ENCODE measurements at regions not wholly inside any gene's neighbourhood (a gene's known extent, or its start where the extent isn't known, plus 50 kb on each side); places are given as distances from the start of the nearest gene placed in this dataset.

DNA sequence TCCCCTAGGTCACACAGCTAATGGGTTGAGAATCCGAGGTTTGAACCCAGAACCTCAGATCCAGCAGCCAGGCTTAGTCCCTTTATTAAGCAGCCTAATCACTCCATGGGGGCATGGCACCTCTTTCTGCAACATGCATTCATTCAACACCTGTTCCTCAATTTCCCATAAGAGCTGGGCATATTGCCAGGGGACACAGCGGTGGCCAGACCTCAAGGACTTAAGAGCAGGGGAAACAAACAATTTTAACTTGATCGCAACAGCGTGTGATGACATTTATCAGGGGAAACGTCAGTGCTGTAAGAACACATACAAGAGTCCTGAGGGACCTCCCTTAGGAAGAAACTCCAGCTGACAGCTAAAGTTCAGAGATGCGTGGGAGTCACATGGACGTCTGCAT lies 267.4 kb upstream of the CDH4 start:
- 39% methylated on average over 7 of the region's 7 CpGs for WGBS (ENCODE audit: low lambda C conversion rate)
- no peaks in the 10 kb centered on the region for H3K79me2 ChIP-seq (ENCODE audit: insufficient read depth)
- ChIA-PET CTCF (interaction anchor here (0.7 kb wide), 1 partner anchor 13 kb away, joined by 3 read pairs; no protein-coding TSS in a partner anchor), POLR2A (no interaction called here)
- H4K20me1 ChIP-seq (ENCODE audit: insufficient read depth) = no peaks in the 10 kb centered on the region
- H3K9ac ChIP-seq = no peak overlapping the region
- H2AFZ ChIP-seq (ENCODE audit: low read depth) = no peak overlapping the region
- no peaks in the 10 kb centered on the region for H3K9me2 ChIP-seq
- no peaks in the 10 kb centered on the region for H3K9me3 ChIP-seq
- no peaks in the 10 kb centered on the region for H3K4me1 ChIP-seq (ENCODE audit: control insufficient read depth in 1 of 2, insufficient read depth in 2 of 2, low read depth in 1 of 2, low read length in 1 of 2)
- no peaks in the 10 kb centered on the region for H3K36me3 ChIP-seq (replicated peaks in 1 of 2; ENCODE audit: control insufficient read depth in 1 of 2, insufficient read depth in 2 of 2, low read length in 1 of 2)
- H3K4me3 ChIP-seq (ENCODE audit: low read depth in 2 of 2, low read length in 1 of 2) = no peak overlapping the region
- no peak for TF ChIP-seq NFIC (IDR thresholded peaks at IDR 0.05; ENCODE audit: borderline replicate concordance)
- TF ChIP-seq JUND (IDR thresholded peaks at IDR 0.05) = no peak
- TF ChIP-seq GABPA (IDR thresholded peaks at IDR 0.05; ENCODE audit: low read depth) = no peak
- no peak for TF ChIP-seq YY1 (IDR thresholded peaks at IDR 0.05; ENCODE audit: low read depth)
- no peak for TF ChIP-seq TAF1 (IDR thresholded peaks at IDR 0.05; ENCODE audit: borderline replicate concordance, low read depth, low read length)
- H3K4me2 ChIP-seq = no peak overlapping the region
- H3K27ac ChIP-seq (ENCODE audit: low read depth in 2 of 2, low read length in 1 of 2) = no peak overlapping the region
- no peak for DNase-seq
- no peaks in the 10 kb centered on the region for H3K27me3 ChIP-seq (ENCODE audit: insufficient read depth)
- no peaks in the 10 kb centered on the region for H3F3A ChIP-seq (replicated peaks; ENCODE audit: insufficient read depth)

DNA sequence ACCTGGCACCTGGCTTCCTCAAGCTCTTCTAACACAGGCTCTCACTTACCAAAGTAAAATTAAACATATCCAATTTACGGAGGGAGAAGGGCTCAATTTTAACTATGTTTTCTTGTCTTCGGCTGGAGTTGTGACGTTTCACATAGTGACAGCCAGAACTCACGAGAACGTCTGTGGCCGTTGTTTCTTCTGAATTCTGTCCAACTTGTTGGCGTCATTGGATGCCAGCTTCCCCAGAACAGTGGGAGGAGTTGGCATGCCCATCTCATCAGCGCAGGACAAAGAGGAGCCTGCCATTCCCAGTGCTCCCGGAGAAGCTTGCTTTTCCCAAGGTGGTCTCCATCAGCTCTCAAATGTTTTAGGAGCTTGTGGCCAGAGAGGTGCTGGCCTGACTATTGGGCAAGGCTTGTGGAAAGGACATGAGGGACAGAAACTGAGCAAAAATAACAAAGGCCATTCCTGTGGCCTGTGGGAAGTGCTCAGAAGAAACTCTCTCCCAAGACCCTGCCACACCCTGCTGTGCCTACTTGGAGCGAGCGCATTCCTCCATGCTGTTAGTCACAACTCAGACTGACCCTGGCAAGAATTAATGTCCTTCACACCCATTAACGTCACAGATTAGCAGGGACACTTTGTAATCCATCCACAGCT lies 265.4 kb upstream of the CDH4 start:
- H3K27ac ChIP-seq (ENCODE audit: low read depth in 2 of 2, low read length in 1 of 2) = no peak overlapping the region
- H3K27me3 ChIP-seq (ENCODE audit: insufficient read depth) = no peaks in the 10 kb centered on the region
- ChIA-PET POLR2A (no interaction called here), CTCF (interaction anchor here (0.9 kb wide), 1 partner anchor 276 kb away, joined by 3 read pairs; no protein-coding TSS in a partner anchor)
- no peak overlapping the region for H2AFZ ChIP-seq (ENCODE audit: low read depth)
- no peak for TF ChIP-seq MEF2A (IDR thresholded peaks at IDR 0.05; ENCODE audit: borderline replicate concordance, low read depth)
- no peak for TF ChIP-seq RAD21 (IDR thresholded peaks at IDR 0.05; ENCODE audit: low read length)
- TF ChIP-seq, protein P1, sequence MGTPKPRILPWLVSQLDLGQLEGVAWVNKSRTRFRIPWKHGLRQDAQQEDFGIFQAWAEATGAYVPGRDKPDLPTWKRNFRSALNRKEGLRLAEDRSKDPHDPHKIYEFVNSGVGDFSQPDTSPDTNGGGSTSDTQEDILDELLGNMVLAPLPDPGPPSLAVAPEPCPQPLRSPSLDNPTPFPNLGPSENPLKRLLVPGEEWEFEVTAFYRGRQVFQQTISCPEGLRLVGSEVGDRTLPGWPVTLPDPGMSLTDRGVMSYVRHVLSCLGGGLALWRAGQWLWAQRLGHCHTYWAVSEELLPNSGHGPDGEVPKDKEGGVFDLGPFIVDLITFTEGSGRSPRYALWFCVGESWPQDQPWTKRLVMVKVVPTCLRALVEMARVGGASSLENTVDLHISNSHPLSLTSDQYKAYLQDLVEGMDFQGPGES (IDR thresholded peaks at IDR 0.05; ENCODE audit: low read depth, low read length) = no peak
- H3K4me1 ChIP-seq (ENCODE audit: control insufficient read depth in 1 of 2, insufficient read depth in 2 of 2, low read depth in 1 of 2, low read length in 1 of 2) = no peaks in the 10 kb centered on the region
- no peak overlapping the region for H3K9ac ChIP-seq
- H3K36me3 ChIP-seq (replicated peaks in 1 of 2; ENCODE audit: control insufficient read depth in 1 of 2, insufficient read depth in 2 of 2, low read length in 1 of 2) = no peaks in the 10 kb centered on the region
- H3K79me2 ChIP-seq (ENCODE audit: insufficient read depth) = no peaks in the 10 kb centered on the region
- H3F3A ChIP-seq (replicated peaks; ENCODE audit: insufficient read depth) = no peaks in the 10 kb centered on the region
- H3K9me2 ChIP-seq = no peaks in the 10 kb centered on the region
- H3K4me3 ChIP-seq (ENCODE audit: low read depth in 2 of 2, low read length in 1 of 2) = no peak overlapping the region
- no peak for DNase-seq
- no peaks in the 10 kb centered on the region for H4K20me1 ChIP-seq (ENCODE audit: insufficient read depth)
- no peak overlapping the region for H3K4me2 ChIP-seq
- no peaks in the 10 kb centered on the region for H3K9me3 ChIP-seq
- 33% methylated on average over 12 of the region's 12 CpGs for WGBS (ENCODE audit: low lambda C conversion rate)

DNA sequence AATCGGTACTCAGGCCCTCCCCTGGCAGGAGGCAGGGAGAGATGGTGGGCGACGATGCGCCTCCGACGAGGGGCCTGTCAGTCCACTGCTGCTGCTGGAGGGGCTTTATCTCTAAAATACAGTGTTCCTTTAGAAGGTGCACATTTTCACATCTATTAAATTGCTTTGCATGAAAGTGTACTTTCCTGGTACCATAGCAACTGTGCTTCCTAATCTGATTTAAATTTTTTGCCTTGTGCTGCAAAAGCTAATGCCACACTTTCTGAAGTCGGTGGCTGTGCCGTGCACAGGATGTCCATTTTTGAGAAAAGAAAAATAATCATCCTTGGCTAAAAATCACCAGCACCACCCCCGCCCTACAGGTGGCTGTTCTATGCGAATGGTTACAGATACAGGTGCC lies 262.0 kb upstream of the CDH4 start:
- no peaks in the 10 kb centered on the region for H3K4me1 ChIP-seq (ENCODE audit: control insufficient read depth in 1 of 2, insufficient read depth in 2 of 2, low read depth in 1 of 2, low read length in 1 of 2)
- no peak overlapping the region for H3K4me3 ChIP-seq (ENCODE audit: low read depth in 2 of 2, low read length in 1 of 2)
- H3K79me2 ChIP-seq (ENCODE audit: insufficient read depth) = no peaks in the 10 kb centered on the region
- CTCF ChIA-PET = no interaction called here
- POLR2A ChIA-PET = no interaction called here
- no peaks in the 10 kb centered on the region for H3K36me3 ChIP-seq (replicated peaks in 1 of 2; ENCODE audit: control insufficient read depth in 1 of 2, insufficient read depth in 2 of 2, low read length in 1 of 2)
- no peak overlapping the region for H3K27ac ChIP-seq (ENCODE audit: low read depth in 2 of 2, low read length in 1 of 2)
- TF ChIP-seq, protein P2, sequence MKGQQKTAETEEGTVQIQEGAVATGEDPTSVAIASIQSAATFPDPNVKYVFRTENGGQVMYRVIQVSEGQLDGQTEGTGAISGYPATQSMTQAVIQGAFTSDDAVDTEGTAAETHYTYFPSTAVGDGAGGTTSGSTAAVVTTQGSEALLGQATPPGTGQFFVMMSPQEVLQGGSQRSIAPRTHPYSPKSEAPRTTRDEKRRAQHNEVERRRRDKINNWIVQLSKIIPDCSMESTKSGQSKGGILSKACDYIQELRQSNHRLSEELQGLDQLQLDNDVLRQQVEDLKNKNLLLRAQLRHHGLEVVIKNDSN (IDR thresholded peaks at IDR 0.05; ENCODE audit: borderline replicate concordance, low read depth) = no peak
- TF ChIP-seq JUND (IDR thresholded peaks at IDR 0.05) (no peak), RAD21 (IDR thresholded peaks at IDR 0.05; ENCODE audit: low read length) (no peak), MXI1 (IDR thresholded peaks at IDR 0.05; ENCODE audit: low read depth, low read length) (no peak), TCF12 (IDR thresholded peaks at IDR 0.05) (no peak), POLR2AphosphoS5 (IDR thresholded peaks at IDR 0.05; ENCODE audit: low read depth, low read length) (no peak), RFX5 (IDR thresholded peaks at IDR 0.05; ENCODE audit: low read length) (no peak), RCOR1 (IDR thresholded peaks at IDR 0.05; ENCODE audit: low read length) (no peak), NRF1 (IDR thresholded peaks at IDR 0.05; ENCODE audit: low read depth, low read length) (no peak), EP300 (IDR thresholded peaks at IDR 0.05; ENCODE audit: borderline replicate concordance in 1 of 2, low read depth in 1 of 2, low read length in 1 of 2) (no peak)
- H3K9ac ChIP-seq = no peak overlapping the region
- WGBS (ENCODE audit: low lambda C conversion rate) = 64% methylated on average over 8 of the region's 10 CpGs
- H3K27me3 ChIP-seq (ENCODE audit: insufficient read depth) = no peaks in the 10 kb centered on the region
- H3F3A ChIP-seq (replicated peaks; ENCODE audit: insufficient read depth) = no peaks in the 10 kb centered on the region
- H2AFZ ChIP-seq (ENCODE audit: low read depth) = no peak overlapping the region
- H4K20me1 ChIP-seq (ENCODE audit: insufficient read depth) = no peaks in the 10 kb centered on the region
- DNase-seq = no peak
- no peak overlapping the region for H3K4me2 ChIP-seq
- no peaks in the 10 kb centered on the region for H3K9me2 ChIP-seq
- H3K9me3 ChIP-seq = no peaks in the 10 kb centered on the region

Data from SK-N-SH (cell line).